ENCODE measurements at regions not wholly inside any gene's neighbourhood (a gene's known extent, or its start where the extent isn't known, plus 50 kb on each side); places are given as distances from the start of the nearest gene placed in this dataset.
"Not testable (repeated sequence)": the region's sequence is repeated elsewhere in the genome, so short reads cannot be mapped to it uniquely, and the experiment has no call there.

GRCh38 chr10:2099321-2099720 is 362.0 kb upstream of the ADARB2 start:
- no peak for DNase-seq (ENCODE audit: low spot score)

GRCh38 chr10:2097937-2098336 is 360.6 kb upstream of the ADARB2 start:
- no peak for DNase-seq (ENCODE audit: low spot score)

GRCh38 chr10:2094171-2094570 is 356.8 kb upstream of the ADARB2 start:
- DNase-seq (ENCODE audit: low spot score): no peak

GRCh38 chr10:2083591-2083990 is 346.3 kb upstream of the ADARB2 start:
- no peak for DNase-seq (ENCODE audit: low spot score)

GRCh38 chr10:2081501-2081900 is 344.2 kb upstream of the ADARB2 start:
- DNase-seq (ENCODE audit: low spot score): no peak

- DNase-seq (ENCODE audit: low spot score): no peak
These were observed 342.3 kb upstream of the ADARB2 start for GRCh38 chr10:2079603-2080078.

GRCh38 chr10:2077231-2077630 is 339.9 kb upstream of the ADARB2 start:
- DNase-seq (ENCODE audit: low spot score): no peak

GRCh38 chr10:2076528-2076927 is 339.2 kb upstream of the ADARB2 start:
- no peak for DNase-seq (ENCODE audit: low spot score)

GRCh38 chr10:2067015-2067414 is 329.7 kb upstream of the ADARB2 start:
- no peak for DNase-seq (ENCODE audit: low spot score)

GRCh38 chr10:2054728-2055127 is 317.4 kb upstream of the ADARB2 start:
- DNase-seq (ENCODE audit: low spot score): no peak

- no peak for DNase-seq (ENCODE audit: low spot score)
These were observed 316.5 kb upstream of the ADARB2 start for GRCh38 chr10:2053805-2054204.

GRCh38 chr10:2051108-2051507 is 313.8 kb upstream of the ADARB2 start:
- no peak for DNase-seq (ENCODE audit: low spot score)

- DNase-seq (ENCODE audit: low spot score): no peak
These were observed 312.2 kb upstream of the ADARB2 start for GRCh38 chr10:2049560-2049959.

GRCh38 chr10:2048337-2048973 is 311.1 kb upstream of the ADARB2 start:
- DNase-seq (ENCODE audit: low spot score): no peak

- no peak for DNase-seq (ENCODE audit: low spot score)
These were observed 310.4 kb upstream of the ADARB2 start for GRCh38 chr10:2047679-2048078.

- DNase-seq (ENCODE audit: low spot score): no peak
These were observed 306.1 kb upstream of the ADARB2 start for GRCh38 chr10:2043379-2043778.

- no peak for DNase-seq (ENCODE audit: low spot score)
These were observed 300.7 kb upstream of the ADARB2 start for GRCh38 chr10:2038036-2038435.

- DNase-seq (ENCODE audit: low spot score): no peak
These were observed 299.9 kb upstream of the ADARB2 start for GRCh38 chr10:2037246-2037645.

GRCh38 chr10:2036209-2036608 is 298.9 kb upstream of the ADARB2 start:
- DNase-seq (ENCODE audit: low spot score): no peak

- no peak for DNase-seq (ENCODE audit: low spot score)
These were observed 292.7 kb upstream of the ADARB2 start for GRCh38 chr10:2030046-2030445.

- DNase-seq (ENCODE audit: low spot score): no peak
These were observed 289.6 kb upstream of the ADARB2 start for GRCh38 chr10:2026936-2027335.

- not testable (repeated sequence) for DNase-seq (ENCODE audit: low spot score)
These were observed 287.4 kb upstream of the ADARB2 start for GRCh38 chr10:2024750-2025149.

- no peak for DNase-seq (ENCODE audit: low spot score)
These were observed 286.4 kb upstream of the ADARB2 start for GRCh38 chr10:2023687-2024086.

- no peak for DNase-seq (ENCODE audit: low spot score)
These were observed 285.1 kb upstream of the ADARB2 start for GRCh38 chr10:2022401-2022800.

Measured in pons (tissue), 1 donor.